ENCODE measurements at regions not wholly inside any gene's neighbourhood (a gene's known extent, or its start where the extent isn't known, plus 50 kb on each side); places are given as distances from the start of the nearest gene placed in this dataset.
"Not testable (repeated sequence)": the region's sequence is repeated elsewhere in the genome, so short reads cannot be mapped to it uniquely, and the experiment has no call there.

DNA sequence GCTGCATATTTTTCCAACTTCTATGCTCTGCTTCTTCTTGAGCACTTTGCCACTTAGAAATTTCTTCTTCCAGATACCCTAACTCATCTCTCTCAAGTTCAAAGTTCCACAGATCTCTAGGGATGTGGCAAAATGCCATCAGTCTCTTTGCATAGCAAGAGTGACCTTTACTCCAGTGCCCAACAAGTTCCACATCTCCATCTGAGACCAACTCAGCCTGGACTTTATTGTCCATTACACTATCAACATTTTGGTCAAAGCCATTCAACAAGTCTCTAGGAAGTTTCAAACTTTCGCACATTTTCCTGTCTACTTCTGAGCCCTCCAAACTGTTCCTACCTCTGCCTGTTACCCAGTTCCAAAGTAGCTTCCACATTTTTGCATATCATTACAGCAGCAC is 946.2 kb upstream of the TMEFF2 start:
- TF ChIP-seq, protein P1, sequence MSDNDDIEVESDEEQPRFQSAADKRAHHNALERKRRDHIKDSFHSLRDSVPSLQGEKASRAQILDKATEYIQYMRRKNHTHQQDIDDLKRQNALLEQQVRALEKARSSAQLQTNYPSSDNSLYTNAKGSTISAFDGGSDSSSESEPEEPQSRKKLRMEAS (IDR thresholded peaks at IDR 0.05), result not testable (repeated sequence)
- TF ChIP-seq RNF2 (IDR thresholded peaks at IDR 0.05; ENCODE audit: borderline replicate concordance, low read depth, low read length, missing control alignments, poor library complexity, severe bottlenecking); EGR1 (IDR thresholded peaks at IDR 0.05; ENCODE audit: borderline replicate concordance, low read depth, low read length); HDAC6 (IDR thresholded peaks at IDR 0.05; ENCODE audit: low read depth, low read length): not testable (repeated sequence)
